ENCODE measurements at regions not wholly inside any gene's neighbourhood (a gene's known extent, or its start where the extent isn't known, plus 50 kb on each side); places are given as distances from the start of the nearest gene placed in this dataset.

GRCh38 chr3:140816372-140817195, 125.1 kb upstream of the SLC25A36 start:
- DNase-seq, result no peak

GRCh38 chr3:140821493-140821892, 120.1 kb upstream of the SLC25A36 start:
- no peak for DNase-seq

GRCh38 chr3:140822401-140823047, 119.1 kb upstream of the SLC25A36 start:
- DNase-seq, result no peak

GRCh38 chr3:140823106-140823505, 118.5 kb upstream of the SLC25A36 start:
- DNase-seq, result no peak

GRCh38 chr3:140827894-140828293, 113.7 kb upstream of the SLC25A36 start:
- no peak for DNase-seq

GRCh38 chr3:140828585-140828984, 113.1 kb upstream of the SLC25A36 start:
- no peak for DNase-seq

- DNase-seq, result no peak
These were observed 111.8 kb upstream of the SLC25A36 start for GRCh38 chr3:140829796-140830195.

GRCh38 chr3:140830391-140830790, 111.2 kb upstream of the SLC25A36 start:
- DNase-seq, result no peak

- no peak for DNase-seq
These were observed 108.8 kb upstream of the SLC25A36 start for GRCh38 chr3:140832883-140833282.

GRCh38 chr3:140834266-140835037, 107.2 kb upstream of the SLC25A36 start:
- no peak for DNase-seq

- DNase-seq, result peak in 1 of 2 donors; percentile 48
These were observed 98.5 kb upstream of the SLC25A36 start for GRCh38 chr3:140842984-140843649.

- DNase-seq, result no peak
These were observed 98.0 kb upstream of the SLC25A36 start for GRCh38 chr3:140843656-140844055.

- DNase-seq, result no peak
These were observed 97.6 kb upstream of the SLC25A36 start for GRCh38 chr3:140844072-140844471.

GRCh38 chr3:140845882-140846281, 95.8 kb upstream of the SLC25A36 start:
- no peak for DNase-seq

GRCh38 chr3:140848666-140849065, 93.0 kb upstream of the SLC25A36 start:
- no peak for DNase-seq

GRCh38 chr3:140850210-140850955, 91.3 kb upstream of the SLC25A36 start:
- DNase-seq, result no peak

- no peak for DNase-seq
These were observed 86.7 kb upstream of the SLC25A36 start for GRCh38 chr3:140854961-140855360.

- no peak for DNase-seq
These were observed 84.7 kb upstream of the SLC25A36 start for GRCh38 chr3:140856905-140857304.

- DNase-seq, result no peak
These were observed 83.6 kb upstream of the SLC25A36 start for GRCh38 chr3:140857993-140858392.

- DNase-seq, result no peak
These were observed 81.9 kb upstream of the SLC25A36 start for GRCh38 chr3:140859592-140860336.

GRCh38 chr3:140863580-140864009, 78.0 kb upstream of the SLC25A36 start:
- peak; percentile 26 to 35 for DNase-seq
